Adrenal gland (tissue), 9 donors: ENCODE measurements at regions not wholly inside any gene's neighbourhood (a gene's known extent, or its start where the extent isn't known, plus 50 kb on each side); places are given as distances from the start of the nearest gene placed in this dataset.

Experiments used
- DNase-seq, 7 donors: peaks; one replicate each; pipeline ENCODE4 v3.0.0-alpha.2; 2019 to 2020
- H3K27ac ChIP-seq, 5 donors: fragments of 200-600 bp; sonication (generic) in 4 of 5; 1 replicate in 3 of 5; 2 replicates in 2 of 5; pipeline versions ENCODE4 v1.5.1 to v1.8.0; 2016 to 2020; ENCODE audit warnings: mild to moderate bottlenecking in 1 of 5
- H3K27me3 ChIP-seq: fragments of 200-600 bp; 2 replicates; pipeline ENCODE4 v1.8.0; 2021
- H3K36me3 ChIP-seq, 2 donors: fragments of 200-600 bp; replicated peaks in 1 of 2; 1 replicate in 1 of 2; 2 replicates in 1 of 2; pipeline versions ENCODE4 v1.5.1 to v1.8.0; 2018 to 2022
- H3K4me1 ChIP-seq, 2 donors: fragments of 200-600 bp; replicated peaks in 1 of 2; 1 replicate in 1 of 2; 2 replicates in 1 of 2; pipeline versions ENCODE4 v1.5.1 to v1.8.0; 2018 to 2021
- H3K4me3 ChIP-seq, 4 donors: fragments of 200-600 bp; sonication (generic) in 3 of 4; one replicate each; pipeline ENCODE4 v1.5.1; 2016 to 2018
- H3K9me3 ChIP-seq, 3 donors: fragments of 200-600 bp; sonication (generic) in 1 of 3; replicated peaks in 1 of 3; 1 replicate in 2 of 3; 2 replicates in 1 of 3; pipeline versions ENCODE4 v1.5.1 to v1.8.0; 2016 to 2021
- POLR2A ChIP-seq, 2 donors: fragments of 450-650 bp; IDR thresholded peaks; one replicate each; pipeline ENCODE4 v1.6.1; 2017; ENCODE audit warnings: antibody characterized with exemption in 2 of 2, mild to moderate bottlenecking in 2 of 2, moderate library complexity in 1 of 2
- WGBS, 4 donors: extraction: QIAGEN DNeasy Blood & Tissue Kit in 2 of 4; methylation state at CpG; one replicate each; pipeline versions ENCODE4 v1.1.5 to v1.1.7; 2013 to 2017; 5-methylcytosine and 5-hydroxymethylcytosine counted together
- intact Hi-C, 2 donors: fragments of 100-400 bp; cut with DNase I; formaldehyde crosslinking; loops; one replicate each; pipeline versions ENCODE4 v1.14.1 to v1.15.0; 2022 to 2023
- TF ChIP-seq, protein P1 (sequence below), 6 experiments: fragments of 450-650 bp in 4 of 6; fragments of 200-600 bp in 2 of 6; sonication (generic) in 1 of 6; IDR thresholded peaks; 1 replicate in 5 of 6; 2 replicates in 1 of 6; pipeline versions ENCODE4 v1.5.1 to v1.8.0; 2016 to 2021; ENCODE audit warnings: antibody characterized with exemption in 6 of 6, mild to moderate bottlenecking in 2 of 6, moderate library complexity in 1 of 6
- donor health status: healthy with polysubstance abuse.
- donor health status: Bipolar disorder and iron deficiency.
- donor health status: DM: yes; HTN: yes; CAD: no.
- donor health status: DM: no; HTN: no; CAD: no.
- donor health status: DM: no; HTN: no; CAD: no.

DNA sequence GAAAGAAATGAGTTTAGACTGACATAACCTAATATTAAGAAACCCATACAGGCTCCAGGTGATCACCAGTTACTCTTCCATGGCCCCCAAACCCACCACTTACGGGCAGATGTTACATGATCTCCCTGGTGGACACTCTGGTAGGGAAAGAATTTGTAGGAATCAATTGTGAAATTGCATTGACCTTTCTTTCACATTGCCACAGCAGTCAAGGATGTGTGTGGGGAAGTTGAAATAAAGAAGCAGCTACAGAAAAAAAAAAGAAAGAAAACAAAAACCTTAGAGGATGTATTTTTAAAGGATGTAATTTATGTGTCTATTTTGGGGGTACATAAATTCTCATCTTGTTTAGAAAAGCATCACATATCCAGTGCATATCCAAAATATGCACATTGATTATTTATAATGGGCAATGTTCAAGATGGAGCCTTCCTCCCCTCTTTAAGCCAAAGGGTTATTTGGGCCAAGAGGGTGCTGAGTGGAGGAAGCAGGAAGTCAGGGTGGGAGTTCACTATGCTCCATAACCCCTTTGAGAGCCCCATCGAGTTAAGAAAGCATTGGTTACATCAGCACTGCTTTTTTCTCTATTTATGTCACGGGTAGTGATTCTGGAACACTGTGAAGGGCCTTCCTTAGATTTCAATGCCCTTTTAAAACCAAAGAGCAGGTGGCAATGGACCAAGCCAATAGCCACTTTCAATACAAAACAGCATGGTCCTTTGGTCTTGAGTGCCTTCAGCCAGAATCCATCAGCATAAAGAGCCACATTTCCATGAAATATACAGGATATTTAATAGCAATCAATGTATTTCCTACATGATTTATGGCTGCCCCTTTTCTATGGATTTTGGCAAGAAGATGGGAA is 169.6 kb downstream of the LACC1 start:
- Histone ChIP-seq H3K4me3 (no peak overlapping the region), H3K27me3 (peaks cover 5% of the 10 kb centered on the region), H3K9me3 (no peaks in the 10 kb centered on the region), H3K27ac (no peak overlapping the region), H3K36me3 (no peaks in the 10 kb centered on the region), H3K4me1 (no peaks in the 10 kb centered on the region)
- 53 to 67% (median 57%) methylated on average over 3 of the region's 3 CpGs for WGBS, 4 donors
- intact Hi-C loops, result loop anchor here (5.0 kb wide), 2 partner anchors 142 to 388 kb away; no protein-coding TSS in a partner anchor
- TF ChIP-seq POLR2A (IDR thresholded peaks at IDR 0.05), result no peak
- TF ChIP-seq, protein P1, sequence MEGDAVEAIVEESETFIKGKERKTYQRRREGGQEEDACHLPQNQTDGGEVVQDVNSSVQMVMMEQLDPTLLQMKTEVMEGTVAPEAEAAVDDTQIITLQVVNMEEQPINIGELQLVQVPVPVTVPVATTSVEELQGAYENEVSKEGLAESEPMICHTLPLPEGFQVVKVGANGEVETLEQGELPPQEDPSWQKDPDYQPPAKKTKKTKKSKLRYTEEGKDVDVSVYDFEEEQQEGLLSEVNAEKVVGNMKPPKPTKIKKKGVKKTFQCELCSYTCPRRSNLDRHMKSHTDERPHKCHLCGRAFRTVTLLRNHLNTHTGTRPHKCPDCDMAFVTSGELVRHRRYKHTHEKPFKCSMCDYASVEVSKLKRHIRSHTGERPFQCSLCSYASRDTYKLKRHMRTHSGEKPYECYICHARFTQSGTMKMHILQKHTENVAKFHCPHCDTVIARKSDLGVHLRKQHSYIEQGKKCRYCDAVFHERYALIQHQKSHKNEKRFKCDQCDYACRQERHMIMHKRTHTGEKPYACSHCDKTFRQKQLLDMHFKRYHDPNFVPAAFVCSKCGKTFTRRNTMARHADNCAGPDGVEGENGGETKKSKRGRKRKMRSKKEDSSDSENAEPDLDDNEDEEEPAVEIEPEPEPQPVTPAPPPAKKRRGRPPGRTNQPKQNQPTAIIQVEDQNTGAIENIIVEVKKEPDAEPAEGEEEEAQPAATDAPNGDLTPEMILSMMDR (IDR thresholded peaks at IDR 0.05), result no peak
- no peak for DNase-seq

DNA sequence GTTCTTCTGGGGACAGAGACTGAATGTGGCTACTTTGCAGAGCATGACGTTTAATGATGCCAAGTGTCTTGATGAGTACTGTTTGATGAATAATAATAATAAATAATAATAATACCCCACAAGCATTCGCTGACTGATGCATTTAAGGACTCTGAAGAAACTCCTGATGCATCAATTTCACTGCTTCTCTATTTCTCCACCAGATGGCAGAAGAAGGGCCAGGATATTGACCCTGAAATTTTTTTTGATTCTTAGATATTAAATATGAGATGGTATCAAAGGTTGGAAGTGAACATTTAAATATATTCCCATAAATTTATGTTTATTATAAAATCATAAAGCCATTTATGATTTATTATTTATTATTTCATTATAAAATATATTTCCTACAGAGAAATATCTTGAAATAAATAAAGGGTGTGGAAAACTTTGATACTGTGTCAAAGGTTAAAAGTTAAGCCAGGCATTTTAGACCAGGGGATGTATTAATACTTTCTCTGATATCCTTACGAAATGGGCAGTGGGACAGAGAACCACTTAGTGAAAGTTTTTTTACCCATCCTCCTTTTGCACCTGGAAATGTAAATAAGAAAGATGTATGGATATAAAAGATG is 170.9 kb downstream of the LACC1 start:
- Histone ChIP-seq H3K4me1 (no peaks in the 10 kb centered on the region), H3K27ac (no peak overlapping the region), H3K36me3 (no peaks in the 10 kb centered on the region), H3K9me3 (no peaks in the 10 kb centered on the region), H3K27me3 (peaks cover 5% of the 10 kb centered on the region), H3K4me3 (no peak overlapping the region)
- TF ChIP-seq, protein P1 (IDR thresholded peaks at IDR 0.05), result peak; percentile 51 to 88 (median 73)
- TF ChIP-seq POLR2A (IDR thresholded peaks at IDR 0.05), result no peak
- DNase-seq, result peak in 1 of 7 donors; percentile 11
- intact Hi-C loops, result loop anchor here in 1 of 2 donors (10.0 kb wide), 1 partner anchor 384 kb away; no protein-coding TSS in a partner anchor
- 17 to 24% (median 20%) methylated on average over 3 of the region's 3 CpGs for WGBS, 4 donors

DNA sequence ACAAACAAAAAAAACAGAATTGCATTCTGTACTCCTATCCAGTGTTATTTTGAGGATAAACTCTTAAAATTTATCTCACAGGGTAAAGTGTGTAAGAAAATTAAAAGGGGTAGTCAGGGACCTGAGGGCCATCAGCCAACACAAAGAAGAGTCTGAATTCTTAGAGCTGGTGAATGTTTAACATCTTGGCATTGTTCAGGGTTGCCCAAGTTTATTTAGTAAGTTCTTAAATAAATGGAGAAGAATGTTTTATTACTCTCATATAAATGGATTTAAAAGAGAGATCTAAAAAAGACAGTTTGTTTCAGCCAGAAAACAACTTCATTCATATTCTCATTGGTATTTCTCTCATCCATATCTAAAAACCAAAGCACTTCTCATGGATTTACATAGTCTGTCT is 171.7 kb downstream of the LACC1 start:
- no peak overlapping the region for H3K27ac ChIP-seq
- H3K4me1 ChIP-seq, result no peaks in the 10 kb centered on the region
- intact Hi-C loops, result loop anchor here in 1 of 2 donors (10.0 kb wide), 1 partner anchor 383 kb away; no protein-coding TSS in a partner anchor

More for the DNA sequence above, 171.7 kb downstream of the LACC1 start:
- no peak for TF ChIP-seq POLR2A (IDR thresholded peaks at IDR 0.05)
- TF ChIP-seq, protein P1 (IDR thresholded peaks at IDR 0.05), result no peak
- DNase-seq, result no peak
- Histone ChIP-seq H3K4me3 (no peak overlapping the region), H3K27me3 (peaks cover 5% of the 10 kb centered on the region), H3K9me3 (no peaks in the 10 kb centered on the region), H3K36me3 (no peaks in the 10 kb centered on the region)
